ENCODE measurements at regions not wholly inside any gene's neighbourhood (a gene's known extent, or its start where the extent isn't known, plus 50 kb on each side); places are given as distances from the start of the nearest gene placed in this dataset.
A peak's percentile ranks its signal among the peaks of the same experiment; 100 is the strongest.

DNA sequence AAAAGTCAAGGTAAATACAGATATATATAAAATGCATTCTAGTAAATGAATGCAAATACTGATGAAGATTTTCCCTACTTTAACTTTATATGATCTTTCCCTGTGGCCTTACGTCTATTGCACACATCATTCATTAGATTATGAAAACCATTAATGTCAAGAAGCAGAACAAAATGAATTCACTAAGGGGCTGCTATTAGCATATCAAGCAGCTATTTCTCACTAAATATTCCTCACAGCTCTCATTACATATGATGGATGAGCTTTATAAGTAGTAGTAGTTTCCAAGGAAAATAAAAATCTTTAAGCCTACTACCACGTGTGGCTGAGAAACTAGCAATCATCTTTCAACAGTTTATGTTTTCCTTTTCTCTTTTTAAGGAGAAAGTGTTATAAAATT, 702.8 kb upstream of the SLC39A10 start:
- Mint-ChIP-seq H3K27ac (no peak overlapping the region), H3K36me3 (ENCODE audit: low read depth) (no peaks in the 10 kb centered on the region), H3K4me1 (no peaks in the 10 kb centered on the region), H3K4me3 (no peak overlapping the region), H3K27me3 (ENCODE audit: low read depth, poor library complexity) (no peaks in the 10 kb centered on the region), H3K9me3 (peaks cover 7% of the 10 kb centered on the region)
- no peak for DNase-seq
- TF ChIP-seq, protein P1, sequence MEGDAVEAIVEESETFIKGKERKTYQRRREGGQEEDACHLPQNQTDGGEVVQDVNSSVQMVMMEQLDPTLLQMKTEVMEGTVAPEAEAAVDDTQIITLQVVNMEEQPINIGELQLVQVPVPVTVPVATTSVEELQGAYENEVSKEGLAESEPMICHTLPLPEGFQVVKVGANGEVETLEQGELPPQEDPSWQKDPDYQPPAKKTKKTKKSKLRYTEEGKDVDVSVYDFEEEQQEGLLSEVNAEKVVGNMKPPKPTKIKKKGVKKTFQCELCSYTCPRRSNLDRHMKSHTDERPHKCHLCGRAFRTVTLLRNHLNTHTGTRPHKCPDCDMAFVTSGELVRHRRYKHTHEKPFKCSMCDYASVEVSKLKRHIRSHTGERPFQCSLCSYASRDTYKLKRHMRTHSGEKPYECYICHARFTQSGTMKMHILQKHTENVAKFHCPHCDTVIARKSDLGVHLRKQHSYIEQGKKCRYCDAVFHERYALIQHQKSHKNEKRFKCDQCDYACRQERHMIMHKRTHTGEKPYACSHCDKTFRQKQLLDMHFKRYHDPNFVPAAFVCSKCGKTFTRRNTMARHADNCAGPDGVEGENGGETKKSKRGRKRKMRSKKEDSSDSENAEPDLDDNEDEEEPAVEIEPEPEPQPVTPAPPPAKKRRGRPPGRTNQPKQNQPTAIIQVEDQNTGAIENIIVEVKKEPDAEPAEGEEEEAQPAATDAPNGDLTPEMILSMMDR (IDR thresholded peaks at IDR 0.05), result no peak

- H3K36me3 Mint-ChIP-seq (ENCODE audit: low read depth), result no peaks in the 10 kb centered on the region
- no peaks in the 10 kb centered on the region for H3K4me1 Mint-ChIP-seq
- H3K27ac Mint-ChIP-seq, result no peak overlapping the region
- no peak overlapping the region for H3K4me3 Mint-ChIP-seq
- no peaks in the 10 kb centered on the region for H3K27me3 Mint-ChIP-seq (ENCODE audit: low read depth, poor library complexity)
- TF ChIP-seq, protein P1 (IDR thresholded peaks at IDR 0.05), result no peak
- no peak for DNase-seq
- no peaks in the 10 kb centered on the region for H3K9me3 Mint-ChIP-seq
Observed at GRCh38 chr2:194946826-194947225, 710.2 kb upstream of the SLC39A10 start.

DNA sequence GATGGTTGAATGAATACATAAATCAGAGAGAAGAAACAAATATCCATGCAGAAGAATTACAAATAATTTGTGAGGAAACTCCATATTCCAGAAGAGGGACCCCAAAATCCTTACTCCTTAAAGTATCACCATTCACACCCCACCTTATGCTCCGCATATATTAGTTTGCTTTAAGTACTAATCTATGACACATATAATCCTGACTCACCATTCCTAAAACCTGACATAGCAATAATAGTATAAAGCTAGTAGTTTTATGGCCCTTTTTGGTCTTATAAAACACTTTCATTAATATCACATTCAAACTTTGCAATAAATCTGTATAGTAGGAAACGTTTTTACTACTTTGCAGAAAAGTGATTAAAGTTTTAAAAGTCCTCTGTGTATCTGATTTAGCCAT, 719.0 kb upstream of the SLC39A10 start:
- no peak for DNase-seq
- Mint-ChIP-seq H3K27me3 (ENCODE audit: low read depth, poor library complexity) (no peaks in the 10 kb centered on the region), H3K4me1 (no peaks in the 10 kb centered on the region), H3K27ac (no peak overlapping the region), H3K36me3 (ENCODE audit: low read depth) (no peaks in the 10 kb centered on the region), H3K9me3 (peaks cover 19% of the 10 kb centered on the region), H3K4me3 (no peak overlapping the region)
- TF ChIP-seq, protein P1 (IDR thresholded peaks at IDR 0.05), result no peak

DNA sequence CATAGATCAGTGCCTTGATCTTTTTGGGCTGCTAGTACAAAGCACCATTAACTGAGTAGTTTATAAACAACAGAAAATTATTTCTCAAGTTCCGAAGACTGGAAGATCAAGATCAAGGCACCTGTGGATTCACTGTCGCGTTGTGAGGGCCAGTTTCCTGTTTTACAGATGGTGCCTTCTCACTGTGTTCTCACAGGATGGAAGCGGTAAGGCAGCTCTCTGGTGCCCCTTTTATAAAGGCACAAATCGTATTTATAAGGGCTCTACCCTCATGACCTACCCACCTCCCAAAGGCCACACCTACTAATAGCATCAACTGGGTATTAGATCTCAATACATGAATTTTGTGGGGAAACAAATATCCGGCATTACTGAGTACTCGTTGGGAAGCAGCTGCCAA, 729.5 kb upstream of the SLC39A10 start:
- Mint-ChIP-seq H3K4me3 (no peak overlapping the region), H3K9me3 (no peaks in the 10 kb centered on the region), H3K27me3 (ENCODE audit: low read depth, poor library complexity) (no peaks in the 10 kb centered on the region), H3K27ac (peak overlapping the region; percentile 80), H3K36me3 (ENCODE audit: low read depth) (no peaks in the 10 kb centered on the region), H3K4me1 (no peaks in the 10 kb centered on the region)
- TF ChIP-seq, protein P1 (IDR thresholded peaks at IDR 0.05), result no peak
- no peak for DNase-seq

DNA sequence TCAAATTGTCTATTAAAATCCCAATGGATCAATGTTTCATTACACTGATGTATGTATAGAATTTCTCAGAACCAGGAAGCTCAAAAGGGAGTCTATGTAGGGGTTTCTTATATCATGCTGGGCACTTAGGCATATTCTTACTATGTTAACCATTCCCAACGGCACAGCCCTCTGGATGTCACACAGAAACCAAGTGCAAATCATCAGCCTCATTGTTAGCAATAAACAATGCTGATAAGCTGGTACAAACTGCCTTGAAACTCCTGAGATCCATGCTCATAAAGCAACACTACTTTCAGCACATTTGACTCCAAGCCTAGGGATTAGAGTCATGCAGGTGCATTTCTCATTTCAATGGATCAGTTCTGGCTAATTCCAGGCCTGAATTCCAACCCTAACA, 730.2 kb upstream of the SLC39A10 start:
- Mint-ChIP-seq H3K9me3 (no peaks in the 10 kb centered on the region), H3K4me1 (no peaks in the 10 kb centered on the region), H3K27ac (no peak overlapping the region), H3K27me3 (ENCODE audit: low read depth, poor library complexity) (no peaks in the 10 kb centered on the region), H3K4me3 (no peak overlapping the region), H3K36me3 (ENCODE audit: low read depth) (no peaks in the 10 kb centered on the region)
- TF ChIP-seq, protein P1 (IDR thresholded peaks at IDR 0.05), result no peak
- DNase-seq, result no peak

DNA sequence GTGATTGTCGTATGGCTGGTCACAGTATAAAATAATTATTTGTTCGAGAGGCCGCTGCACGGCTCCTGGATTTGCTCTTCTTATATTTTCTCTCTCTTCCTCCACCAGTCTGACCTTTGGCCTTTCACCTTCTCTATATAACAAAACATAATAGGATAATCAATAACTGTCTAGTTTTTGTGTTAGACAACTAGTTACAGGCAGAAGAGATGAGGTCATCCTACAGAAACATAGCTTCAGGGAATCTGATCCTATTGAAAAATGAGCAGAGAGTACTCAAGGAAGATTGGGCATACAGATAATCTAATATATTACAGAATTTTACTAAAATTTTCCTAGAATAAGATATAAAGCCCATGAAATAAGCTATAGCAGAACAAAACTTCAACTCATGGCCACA, 731.3 kb upstream of the SLC39A10 start:
- H3K36me3 Mint-ChIP-seq (ENCODE audit: low read depth), result no peaks in the 10 kb centered on the region
- no peaks in the 10 kb centered on the region for H3K27me3 Mint-ChIP-seq (ENCODE audit: low read depth, poor library complexity)
- H3K4me3 Mint-ChIP-seq, result no peak overlapping the region
- no peaks in the 10 kb centered on the region for H3K4me1 Mint-ChIP-seq
- no peak for DNase-seq
- H3K9me3 Mint-ChIP-seq, result no peaks in the 10 kb centered on the region
- H3K27ac Mint-ChIP-seq, result no peak overlapping the region
- TF ChIP-seq, protein P1 (IDR thresholded peaks at IDR 0.05), result no peak
